T-cell (primary cell): ENCODE measurements at regions not wholly inside any gene's neighbourhood (a gene's known extent, or its start where the extent isn't known, plus 50 kb on each side); places are given as distances from the start of the nearest gene placed in this dataset.

Experiments used
- ATAC-seq, 4 experiments: fragments of 200-7000 bp in 3 of 4; fragments of 150-1000 bp in 1 of 4; cut with Tn5 transposase; replicated peaks in 1 of 4; 1 replicate in 3 of 4; 2 replicates in 1 of 4; pipeline ENCODE4 v1.10.0; 2021; ENCODE audit warnings: moderate library complexity in 3 of 4, mild to moderate bottlenecking in 2 of 4, moderate number of reproducible peaks in 1 of 4
- CTCF ChIA-PET, 2 donors: fragments of 300-600 bp; sonication (Branson Sonifier 250); formaldehyde crosslinking; loops; one replicate each; lab custom pipeline; 2022; ENCODE audit warnings: antibody characterized with exemption in 2 of 2; lab: Charles Lee
- POLR2A ChIA-PET, 2 donors: fragments of 300-600 bp; sonication (Branson Sonifier 250); formaldehyde crosslinking; loops; one replicate each; lab custom pipeline; 2022; ENCODE audit warnings: antibody characterized with exemption in 2 of 2; lab: Charles Lee
- DNase-seq, 35 experiments: peaks; one replicate each; pipeline versions ENCODE4 v3.0.0 to v3.0.0-alpha.2; 2013 to 2023
- H3K27ac ChIP-seq: one replicate; pipeline ENCODE4 v1.5.1; 2013; ENCODE audit warnings: low read length
- H3K27me3 ChIP-seq, 2 experiments: replicated peaks in 1 of 2; 1 replicate in 1 of 2; 2 replicates in 1 of 2; pipeline versions ENCODE4 v1.6.1 to v1.7.0; 2013; ENCODE audit warnings: low read length in 1 of 2, mixed read lengths in 1 of 2; ENCODE audit not compliant: control insufficient read depth in 2 of 2, insufficient read depth in 2 of 2; ENCODE audit errors: extremely low read depth in 1 of 2
- H3K36me3 ChIP-seq, 2 donors: 1 replicate in 1 of 2; 2 replicates in 1 of 2; pipeline versions ENCODE4 v1.6.1 to v1.7.0; 2013; ENCODE audit warnings: low read length in 1 of 2; ENCODE audit not compliant: control insufficient read depth in 2 of 2, insufficient read depth in 1 of 2; ENCODE audit errors: extremely low read depth in 1 of 2
- H3K4me1 ChIP-seq, 2 experiments: 1 replicate in 1 of 2; 2 replicates in 1 of 2; pipeline versions ENCODE4 v1.6.1 to v1.7.0; 2013; ENCODE audit warnings: low read length in 2 of 2, mixed read lengths in 1 of 2; ENCODE audit not compliant: insufficient read depth in 2 of 2, control insufficient read depth in 1 of 2; ENCODE audit errors: extremely low read depth in 1 of 2
- H3K4me3 ChIP-seq, 2 donors: 1 replicate in 1 of 2; 2 replicates in 1 of 2; pipeline versions ENCODE4 v1.5.1 to v1.7.0; 2013; ENCODE audit warnings: mild to moderate bottlenecking in 2 of 2, low read length in 1 of 2, moderate library complexity in 1 of 2; ENCODE audit not compliant: control insufficient read depth in 1 of 2; ENCODE audit errors: extremely low read depth in 1 of 2
- H3K9me3 ChIP-seq: 2 replicates; pipeline ENCODE4 v1.7.0; 2013
- H3K27ac Mint-ChIP-seq, 2 donors: one replicate each; pipeline ENCODE4 v1.8.0; 2020 to 2021; ENCODE audit warnings: mild to moderate bottlenecking in 2 of 2, mixed read lengths in 2 of 2
- H3K27me3 Mint-ChIP-seq, 2 donors: one replicate each; pipeline ENCODE4 v1.8.0; 2021 to 2022; ENCODE audit warnings: mixed read lengths in 2 of 2
- H3K36me3 Mint-ChIP-seq: one replicate; pipeline ENCODE4 v1.8.0; 2021; ENCODE audit warnings: mixed read lengths
- H3K4me1 Mint-ChIP-seq, 3 donors: one replicate each; pipeline ENCODE4 v1.8.0; 2020 to 2022; ENCODE audit warnings: mixed read lengths in 3 of 3, mild to moderate bottlenecking in 1 of 3
- H3K4me3 Mint-ChIP-seq, 3 donors: one replicate each; pipeline ENCODE4 v1.8.0; 2020 to 2022; ENCODE audit warnings: mild to moderate bottlenecking in 3 of 3, mixed read lengths in 3 of 3, moderate library complexity in 3 of 3
- H3K9me3 Mint-ChIP-seq, 3 donors: one replicate each; pipeline ENCODE4 v1.8.0; 2020 to 2022; ENCODE audit warnings: mixed read lengths in 3 of 3
- WGBS: methylation state at CpG from one replicate; pipeline ENCODE4 v1.1.5; 2013; ENCODE audit warnings: missing lambda C conversion rate; ENCODE audit not compliant: insufficient coverage; 5-methylcytosine and 5-hydroxymethylcytosine counted together

DNA sequence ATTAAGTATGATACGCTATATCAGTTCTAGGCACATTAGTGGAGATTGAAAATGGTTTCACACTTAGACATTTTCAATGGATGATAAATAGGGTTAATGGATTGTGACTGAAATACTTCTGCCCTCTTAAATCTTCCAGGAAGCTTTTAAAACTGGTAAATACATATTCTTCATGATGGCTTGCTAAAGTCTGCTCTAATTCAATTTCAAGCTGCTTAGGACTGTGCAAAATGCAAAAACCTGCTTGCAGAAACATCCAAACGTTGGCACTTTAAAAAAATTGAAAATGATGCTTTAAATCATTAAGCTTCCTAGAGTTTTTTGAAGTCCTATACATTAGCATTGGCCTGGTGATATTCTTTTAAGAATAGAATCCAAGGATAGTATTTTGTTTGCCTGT is 214.8 kb upstream of the FSHR start:
- Histone ChIP-seq H3K36me3 (no peaks in the 10 kb centered on the region), H3K4me3 (no peak overlapping the region), H3K4me1 (no peaks in the 10 kb centered on the region), H3K9me3 (no peaks in the 10 kb centered on the region), H3K27me3 (no peaks in the 10 kb centered on the region), H3K27ac (no peak overlapping the region)
- no peak overlapping the region for H3K27ac Mint-ChIP-seq
- no CpG with 5 or more reads among the region's 2 CpGs for WGBS
- no peak for ATAC-seq
- DNase-seq: no peak
- no peaks in the 10 kb centered on the region for H3K27me3 Mint-ChIP-seq
- peaks cover 0 to 4% (median 0%) of the 10 kb centered on the region in 3 donors for H3K9me3 Mint-ChIP-seq
- no peaks in the 10 kb centered on the region for H3K4me1 Mint-ChIP-seq
- H3K36me3 Mint-ChIP-seq: no peaks in the 10 kb centered on the region
- no peak overlapping the region for H3K4me3 Mint-ChIP-seq
- ChIA-PET POLR2A (no interaction called here), CTCF (no interaction called here)

DNA sequence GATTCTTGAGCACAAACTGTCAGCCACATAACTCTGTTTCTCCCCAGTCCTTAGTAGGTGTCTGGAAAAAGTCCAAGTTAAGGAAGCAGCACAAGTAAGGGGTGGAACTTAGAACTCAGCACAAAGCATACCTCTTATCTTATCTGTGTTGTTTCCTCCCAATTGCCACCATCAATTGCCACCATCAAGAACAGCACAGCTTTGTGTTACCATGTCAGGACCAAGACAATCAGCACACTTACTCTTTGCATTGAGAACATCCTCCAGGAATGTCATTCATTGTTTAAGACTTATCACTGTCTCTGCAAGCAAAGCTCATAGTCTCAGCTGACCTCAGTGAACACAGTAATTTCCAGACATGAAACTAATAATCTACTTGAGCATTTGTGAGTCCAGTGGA is 212.7 kb upstream of the FSHR start:
- CTCF ChIA-PET: no interaction called here
- no peaks in the 10 kb centered on the region for H3K4me1 ChIP-seq
- H3K36me3 ChIP-seq: no peaks in the 10 kb centered on the region
- no peaks in the 10 kb centered on the region for H3K9me3 ChIP-seq
- no peak overlapping the region for H3K27ac Mint-ChIP-seq
- no peaks in the 10 kb centered on the region for H3K4me1 Mint-ChIP-seq
- no peaks in the 10 kb centered on the region for H3K36me3 Mint-ChIP-seq
- no peak overlapping the region for H3K4me3 ChIP-seq
- no peak for ATAC-seq
- no peak for DNase-seq
- no peak overlapping the region for H3K27ac ChIP-seq
- POLR2A ChIA-PET: no interaction called here
- H3K27me3 ChIP-seq: no peaks in the 10 kb centered on the region
- no peaks in the 10 kb centered on the region for H3K27me3 Mint-ChIP-seq
- H3K4me3 Mint-ChIP-seq: no peak overlapping the region
- H3K9me3 Mint-ChIP-seq: peaks cover 0 to 6% (median 2%) of the 10 kb centered on the region in 3 donors

DNA sequence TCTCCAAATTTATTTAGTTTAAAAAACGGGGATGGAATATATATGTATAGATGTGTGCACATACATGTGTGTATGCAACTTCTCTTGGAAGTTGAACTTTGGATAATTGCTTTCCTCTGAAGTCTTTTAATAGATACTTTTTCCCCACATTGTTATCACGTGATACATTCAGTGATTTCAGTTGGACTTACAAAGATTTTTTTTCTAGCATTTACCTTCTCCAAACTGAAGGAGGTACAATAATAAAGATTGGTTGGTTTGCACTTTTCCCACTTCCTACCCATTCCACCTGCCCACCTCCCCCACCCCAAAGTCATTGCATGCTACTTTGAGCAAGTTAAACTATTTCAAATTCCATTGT is 206.1 kb upstream of the FSHR start:
- H3K4me1 Mint-ChIP-seq: no peaks in the 10 kb centered on the region
- no peaks in the 10 kb centered on the region for H3K36me3 Mint-ChIP-seq
- DNase-seq (no peak), ATAC-seq (no peak)
- WGBS: no CpG with 5 or more reads among the region's 2 CpGs
- Histone ChIP-seq H3K27me3 (no peaks in the 10 kb centered on the region), H3K4me3 (no peak overlapping the region), H3K9me3 (no peaks in the 10 kb centered on the region), H3K36me3 (no peaks in the 10 kb centered on the region), H3K4me1 (no peaks in the 10 kb centered on the region), H3K27ac (no peak overlapping the region)
- no peaks in the 10 kb centered on the region for H3K27me3 Mint-ChIP-seq
- peaks cover 11 to 25% (median 18%) of the 10 kb centered on the region in 3 donors for H3K9me3 Mint-ChIP-seq
- ChIA-PET CTCF (no interaction called here), POLR2A (no interaction called here)
- no peak overlapping the region for H3K27ac Mint-ChIP-seq
- no peak overlapping the region for H3K4me3 Mint-ChIP-seq

DNA sequence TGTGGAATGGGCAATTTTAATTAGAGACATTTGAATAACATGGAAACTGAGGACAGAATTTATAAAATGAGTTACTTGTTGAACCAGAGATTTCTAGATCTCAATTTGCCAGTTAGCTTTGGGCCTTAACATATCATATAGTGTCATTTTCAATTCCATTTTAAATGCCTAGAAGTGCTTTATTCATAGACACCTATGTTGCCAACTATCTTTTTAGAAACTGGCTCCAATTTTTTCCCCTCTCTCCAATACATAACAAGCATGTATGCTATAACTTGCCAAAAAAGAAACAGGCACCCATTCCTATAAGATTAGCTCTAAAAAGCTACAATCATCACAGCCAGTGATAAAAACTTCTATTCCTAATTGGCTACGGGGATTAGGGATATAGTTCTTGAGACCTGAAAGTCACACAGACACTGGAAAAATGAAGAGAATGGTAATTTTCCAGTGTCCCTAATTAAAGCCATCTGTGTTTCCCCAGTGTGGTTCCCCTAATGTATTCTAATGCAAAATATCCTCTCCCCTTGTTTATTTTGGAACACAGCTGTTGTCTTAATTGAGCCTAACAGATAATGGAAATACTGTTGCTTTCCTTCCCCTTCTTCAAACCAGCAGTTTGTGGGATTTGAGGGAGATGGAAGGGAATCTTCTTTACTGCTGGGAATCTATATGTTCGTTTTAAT is 205.5 kb upstream of the FSHR start:
- no CpG with 5 or more reads among the region's 2 CpGs for WGBS
- ChIA-PET POLR2A (no interaction called here), CTCF (no interaction called here)
- H3K27me3 Mint-ChIP-seq: no peaks in the 10 kb centered on the region
- H3K36me3 Mint-ChIP-seq: no peaks in the 10 kb centered on the region
- H3K4me3 ChIP-seq: no peak overlapping the region
- H3K4me1 ChIP-seq: no peaks in the 10 kb centered on the region
- no peaks in the 10 kb centered on the region for H3K36me3 ChIP-seq
- H3K27ac Mint-ChIP-seq: no peak overlapping the region
- H3K4me1 Mint-ChIP-seq: no peaks in the 10 kb centered on the region
- no peaks in the 10 kb centered on the region for H3K9me3 ChIP-seq
- ATAC-seq (no peak), DNase-seq (no peak)
- H3K4me3 Mint-ChIP-seq: no peak overlapping the region
- no peaks in the 10 kb centered on the region for H3K27me3 ChIP-seq
- H3K9me3 Mint-ChIP-seq: peaks cover 11 to 25% (median 18%) of the 10 kb centered on the region in 3 donors
- H3K27ac ChIP-seq: no peak overlapping the region

DNA sequence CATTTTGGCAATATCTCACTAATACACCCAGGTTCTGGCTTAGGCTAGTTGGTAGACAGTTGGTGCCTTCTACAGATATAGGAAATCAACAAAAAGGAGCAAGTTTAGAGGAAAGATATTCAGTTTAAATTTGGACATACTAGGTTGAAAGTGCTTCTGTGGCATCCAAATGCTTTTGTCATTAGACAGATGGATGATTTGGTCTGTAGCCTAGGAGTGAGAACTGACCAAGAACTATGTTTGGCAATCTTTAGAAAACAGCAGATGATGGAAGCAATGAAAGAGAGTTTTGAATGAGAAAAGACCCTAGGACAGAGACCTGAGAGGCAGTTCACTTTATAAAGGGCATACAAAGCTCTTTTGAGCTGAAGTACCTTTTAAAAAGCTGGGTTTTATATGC is 201.3 kb upstream of the FSHR start:
- H3K9me3 Mint-ChIP-seq: peaks cover 15 to 18% (median 18%) of the 10 kb centered on the region in 3 donors
- no peak overlapping the region for H3K27ac Mint-ChIP-seq
- Histone ChIP-seq H3K27me3 (no peaks in the 10 kb centered on the region), H3K9me3 (no peaks in the 10 kb centered on the region), H3K4me3 (no peak overlapping the region), H3K36me3 (no peaks in the 10 kb centered on the region), H3K4me1 (no peaks in the 10 kb centered on the region), H3K27ac (no peak overlapping the region)
- H3K36me3 Mint-ChIP-seq: no peaks in the 10 kb centered on the region
- POLR2A ChIA-PET: no interaction called here
- ATAC-seq: no peak
- CTCF ChIA-PET: no interaction called here
- H3K4me3 Mint-ChIP-seq: no peak overlapping the region
- DNase-seq: no peak
- no peaks in the 10 kb centered on the region for H3K27me3 Mint-ChIP-seq
- no peaks in the 10 kb centered on the region for H3K4me1 Mint-ChIP-seq

DNA sequence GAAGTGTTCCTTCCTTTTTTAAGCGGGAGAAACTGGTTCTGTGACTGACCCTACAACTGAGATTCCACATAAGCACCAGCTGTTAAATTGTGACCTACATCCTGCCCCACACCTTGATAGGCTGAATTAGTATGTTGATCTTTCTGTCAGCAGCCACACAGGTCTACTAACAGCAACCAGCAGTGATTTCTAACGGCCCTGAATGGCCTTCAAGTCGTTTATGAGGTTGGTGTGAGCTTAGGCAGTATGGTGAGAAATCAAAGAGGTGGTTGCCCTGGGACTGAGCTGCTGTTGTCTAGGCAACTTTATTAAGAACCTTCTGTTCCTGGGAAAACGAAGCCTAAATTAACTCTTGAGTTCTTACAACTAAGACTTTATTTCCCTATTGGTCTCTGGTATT is 197.2 kb upstream of the FSHR start:
- H3K36me3 Mint-ChIP-seq: no peaks in the 10 kb centered on the region
- H3K4me3 Mint-ChIP-seq: no peak overlapping the region
- ChIA-PET CTCF (no interaction called here), POLR2A (no interaction called here)
- peaks cover 0 to 11% (median 3%) of the 10 kb centered on the region in 3 donors for H3K9me3 Mint-ChIP-seq
- Histone ChIP-seq H3K4me3 (no peak overlapping the region), H3K9me3 (no peaks in the 10 kb centered on the region), H3K36me3 (no peaks in the 10 kb centered on the region), H3K27me3 (no peaks in the 10 kb centered on the region), H3K27ac (no peak overlapping the region), H3K4me1 (no peaks in the 10 kb centered on the region)
- H3K4me1 Mint-ChIP-seq: no peaks in the 10 kb centered on the region
- ATAC-seq (no peak), DNase-seq (no peak)
- no peaks in the 10 kb centered on the region for H3K27me3 Mint-ChIP-seq
- H3K27ac Mint-ChIP-seq: no peak overlapping the region
- 0% methylated on average over 2 of the region's 4 CpGs for WGBS

DNA sequence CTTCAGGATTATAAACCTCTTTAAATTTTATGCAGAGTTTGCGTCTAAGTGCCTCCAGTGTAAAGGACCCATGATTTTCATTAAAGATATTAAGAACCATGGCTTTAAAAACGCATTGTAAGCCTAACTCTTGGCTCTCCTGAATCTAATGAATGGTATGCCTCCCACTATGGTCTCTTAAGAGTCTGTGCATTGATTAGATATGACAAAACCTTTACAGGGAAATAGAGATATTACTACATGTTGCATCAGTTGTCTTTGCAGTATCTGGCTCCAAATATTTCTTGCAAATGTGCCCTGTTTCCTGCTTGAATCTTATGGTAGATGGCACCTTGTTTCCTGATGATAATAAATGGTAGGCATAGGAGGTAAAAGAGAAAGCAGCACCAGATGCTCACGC is 189.3 kb upstream of the FSHR start:
- H3K27me3 Mint-ChIP-seq: no peaks in the 10 kb centered on the region
- H3K4me3 Mint-ChIP-seq: no peak overlapping the region
- ChIA-PET CTCF (no interaction called here), POLR2A (no interaction called here)
- Histone ChIP-seq H3K27ac (no peak overlapping the region), H3K4me3 (no peak overlapping the region), H3K9me3 (no peaks in the 10 kb centered on the region), H3K27me3 (no peaks in the 10 kb centered on the region), H3K36me3 (no peaks in the 10 kb centered on the region), H3K4me1 (no peaks in the 10 kb centered on the region)
- peaks cover 0 to 5% (median 3%) of the 10 kb centered on the region in 3 donors for H3K9me3 Mint-ChIP-seq
- H3K36me3 Mint-ChIP-seq: no peaks in the 10 kb centered on the region
- ATAC-seq (no peak), DNase-seq (no peak)
- no peaks in the 10 kb centered on the region for H3K4me1 Mint-ChIP-seq
- H3K27ac Mint-ChIP-seq: no peak overlapping the region
- no CpG with 5 or more reads among the region's 3 CpGs for WGBS
